Mesothelial cell of epicardium (in vitro differentiated cells): ENCODE measurements at regions not wholly inside any gene's neighbourhood (a gene's known extent, or its start where the extent isn't known, plus 50 kb on each side); places are given as distances from the start of the nearest gene placed in this dataset.

ENCODE experiments used
- DNase-seq, 2 experiments: peaks; one replicate each; pipeline ENCODE4 v3.0.0; 2021; ENCODE audit warnings: low spot score in 2 of 2; ENCODE audit not compliant: unreplicated experiment in 2 of 2
- H3K27ac Mint-ChIP-seq: 2 replicates; pipeline ENCODE4 v1.8.0; 2021; ENCODE audit warnings: mixed read lengths
- H3K27me3 Mint-ChIP-seq: 2 replicates; pipeline ENCODE4 v1.8.0; 2021; ENCODE audit warnings: low read depth, mixed read lengths
- H3K36me3 Mint-ChIP-seq: 2 replicates; pipeline ENCODE4 v1.8.0; 2021; ENCODE audit warnings: mixed read lengths
- H3K4me1 Mint-ChIP-seq: 2 replicates; pipeline ENCODE4 v1.8.0; 2021; ENCODE audit warnings: mixed read lengths
- H3K4me3 Mint-ChIP-seq: 2 replicates; pipeline ENCODE4 v1.8.0; 2021; ENCODE audit warnings: mild to moderate bottlenecking, moderate library complexity, mixed read lengths
- H3K9me3 Mint-ChIP-seq: 2 replicates; pipeline ENCODE4 v1.8.0; 2021; ENCODE audit warnings: mixed read lengths
- CTCF ChIP-seq: fragments of 200-600 bp; sonication (generic); IDR thresholded peaks from one replicate; pipeline ENCODE4 v1.5.0; 2021; ENCODE audit warnings: antibody characterized with exemption; ENCODE audit not compliant: unreplicated experiment

GRCh38 chr2:203789618-203790017, 78.0 kb upstream of the CTLA4 start:
- no peak overlapping the region for H3K27ac Mint-ChIP-seq
- H3K4me1 Mint-ChIP-seq, result peaks cover 2% of the 10 kb centered on the region
- no peak for DNase-seq
- no peaks in the 10 kb centered on the region for H3K36me3 Mint-ChIP-seq
- no peak overlapping the region for H3K4me3 Mint-ChIP-seq
- H3K9me3 Mint-ChIP-seq, result peaks cover 2% of the 10 kb centered on the region
- no peak for TF ChIP-seq CTCF
- peaks cover 2% of the 10 kb centered on the region for H3K27me3 Mint-ChIP-seq

GRCh38 chr2:203790134-203790852, 77.3 kb upstream of the CTLA4 start:
- no peaks in the 10 kb centered on the region for H3K4me1 Mint-ChIP-seq
- H3K9me3 Mint-ChIP-seq, result no peaks in the 10 kb centered on the region
- H3K4me3 Mint-ChIP-seq, result no peak overlapping the region
- peaks cover 2% of the 10 kb centered on the region for H3K27me3 Mint-ChIP-seq
- TF ChIP-seq CTCF, result no peak
- H3K36me3 Mint-ChIP-seq, result no peaks in the 10 kb centered on the region
- no peak overlapping the region for H3K27ac Mint-ChIP-seq
- DNase-seq, result no peak

- H3K4me1 Mint-ChIP-seq, result no peaks in the 10 kb centered on the region
- no peak for TF ChIP-seq CTCF
- H3K27ac Mint-ChIP-seq, result no peak overlapping the region
- DNase-seq, result no peak
- H3K4me3 Mint-ChIP-seq, result no peak overlapping the region
- H3K9me3 Mint-ChIP-seq, result peaks cover 8% of the 10 kb centered on the region
- H3K27me3 Mint-ChIP-seq, result peaks cover 2% of the 10 kb centered on the region
- no peaks in the 10 kb centered on the region for H3K36me3 Mint-ChIP-seq
These were observed 71.1 kb upstream of the CTLA4 start for GRCh38 chr2:203796248-203797010.

- Mint-ChIP-seq H3K4me1 (no peaks in the 10 kb centered on the region), H3K36me3 (no peaks in the 10 kb centered on the region), H3K9me3 (peaks cover 9% of the 10 kb centered on the region), H3K4me3 (no peak overlapping the region), H3K27me3 (no peaks in the 10 kb centered on the region), H3K27ac (no peak overlapping the region)
- TF ChIP-seq CTCF, result no peak
- DNase-seq, result no peak
These were observed 70.3 kb upstream of the CTLA4 start for GRCh38 chr2:203797276-203797675.

- no peak for TF ChIP-seq CTCF
- no peak overlapping the region for H3K4me3 Mint-ChIP-seq
- no peak for DNase-seq
- peaks cover 9% of the 10 kb centered on the region for H3K9me3 Mint-ChIP-seq
- no peaks in the 10 kb centered on the region for H3K4me1 Mint-ChIP-seq
- H3K36me3 Mint-ChIP-seq, result no peaks in the 10 kb centered on the region
- no peaks in the 10 kb centered on the region for H3K27me3 Mint-ChIP-seq
- H3K27ac Mint-ChIP-seq, result no peak overlapping the region
These were observed 69.9 kb upstream of the CTLA4 start for GRCh38 chr2:203797712-203798111.
